ENCODE measurements at regions not wholly inside any gene's neighbourhood (a gene's known extent, or its start where the extent isn't known, plus 50 kb on each side); places are given as distances from the start of the nearest gene placed in this dataset.

GRCh38 chr2:18503376-18504228 lies 56.9 kb downstream of the RDH14 start:
- H3K27ac Mint-ChIP-seq: no peak overlapping the region
- peaks cover 2% of the 10 kb centered on the region for H3K4me1 Mint-ChIP-seq
- DNase-seq (no peak), ATAC-seq (no peak)
- H3K36me3 Mint-ChIP-seq: no peaks in the 10 kb centered on the region
- no peaks in the 10 kb centered on the region for H3K9me3 Mint-ChIP-seq (ENCODE audit: low read depth)
- CTCF ChIA-PET: no interaction called here
- H3K4me3 Mint-ChIP-seq: no peak overlapping the region
- peaks cover 38% of the 10 kb centered on the region for H3K27me3 Mint-ChIP-seq

- Mint-ChIP-seq H3K27ac (no peak overlapping the region), H3K36me3 (no peaks in the 10 kb centered on the region), H3K4me3 (no peak overlapping the region), H3K4me1 (peaks cover 2% of the 10 kb centered on the region), H3K9me3 (ENCODE audit: low read depth) (no peaks in the 10 kb centered on the region), H3K27me3 (peaks cover 38% of the 10 kb centered on the region)
- CTCF ChIA-PET: no interaction called here
- ATAC-seq (no peak), DNase-seq (no peak)
Measured at GRCh38 chr2:18502142-18502541, 58.3 kb downstream of the RDH14 start.

DNA sequence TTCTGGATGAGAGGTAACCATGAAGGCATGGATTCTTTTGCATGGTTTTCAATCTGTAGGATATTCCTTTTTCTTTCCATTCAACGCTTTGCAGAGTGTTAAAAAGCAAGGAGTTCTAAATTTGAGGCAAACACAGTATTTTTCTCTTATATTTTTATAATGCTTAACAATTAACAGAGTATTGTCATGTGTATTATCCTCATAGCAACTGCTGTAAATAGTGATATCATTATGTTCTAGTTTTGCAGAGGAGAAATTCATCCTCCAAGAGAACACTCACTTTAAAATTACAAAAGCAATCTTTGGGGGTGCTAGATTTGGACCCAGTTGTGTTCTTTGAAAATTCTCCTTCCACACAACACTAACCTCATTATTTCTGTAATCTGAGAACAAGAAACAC lies 58.7 kb downstream of the RDH14 start:
- H3K27ac Mint-ChIP-seq: no peak overlapping the region
- H3K9me3 Mint-ChIP-seq (ENCODE audit: low read depth): no peaks in the 10 kb centered on the region
- ATAC-seq (no peak), DNase-seq (no peak)
- H3K27me3 Mint-ChIP-seq: peaks cover 43% of the 10 kb centered on the region
- CTCF ChIA-PET: no interaction called here
- H3K4me3 Mint-ChIP-seq: no peak overlapping the region
- H3K36me3 Mint-ChIP-seq: no peaks in the 10 kb centered on the region
- peaks cover 2% of the 10 kb centered on the region for H3K4me1 Mint-ChIP-seq

- H3K4me1 Mint-ChIP-seq: peaks cover 2% of the 10 kb centered on the region
- CTCF ChIA-PET: no interaction called here
- no peak overlapping the region for H3K27ac Mint-ChIP-seq
- ATAC-seq: no peak
- no peaks in the 10 kb centered on the region for H3K9me3 Mint-ChIP-seq (ENCODE audit: low read depth)
- no peak overlapping the region for H3K4me3 Mint-ChIP-seq
- no peak for DNase-seq
- no peaks in the 10 kb centered on the region for H3K36me3 Mint-ChIP-seq
- H3K27me3 Mint-ChIP-seq: peaks cover 46% of the 10 kb centered on the region
Measured at GRCh38 chr2:18501156-18501555, 59.3 kb downstream of the RDH14 start.

DNA sequence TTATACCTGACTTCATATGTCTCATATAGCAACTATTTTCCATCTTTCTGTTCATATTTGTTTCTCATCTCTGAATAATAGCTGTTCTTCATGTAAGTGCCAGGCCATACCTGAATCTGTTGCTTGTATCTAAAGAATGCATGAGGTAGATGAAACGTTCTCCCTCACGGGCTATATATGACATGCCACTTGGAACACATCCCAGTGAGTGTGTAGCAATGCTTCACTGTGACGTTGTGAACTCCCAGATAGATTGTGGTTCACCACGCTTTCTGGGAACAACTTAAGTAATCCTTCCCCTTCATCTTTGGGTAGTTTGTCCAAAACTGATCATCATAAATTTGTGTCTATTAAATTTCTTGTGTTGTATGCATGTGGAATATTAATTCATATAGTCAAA lies 60.1 kb downstream of the RDH14 start:
- H3K27ac Mint-ChIP-seq: no peak overlapping the region
- no peaks in the 10 kb centered on the region for H3K36me3 Mint-ChIP-seq
- ATAC-seq: no peak
- no peak overlapping the region for H3K4me3 Mint-ChIP-seq
- CTCF ChIA-PET: interaction anchor here (1.5 kb wide), 1 partner anchor 30 kb away, joined by 3 read pairs; no protein-coding TSS in a partner anchor
- no peaks in the 10 kb centered on the region for H3K9me3 Mint-ChIP-seq (ENCODE audit: low read depth)
- H3K27me3 Mint-ChIP-seq: peaks cover 38% of the 10 kb centered on the region
- DNase-seq: no peak
- H3K4me1 Mint-ChIP-seq: peaks cover 2% of the 10 kb centered on the region

GRCh38 chr2:18498531-18498930 lies 61.9 kb downstream of the RDH14 start:
- CTCF ChIA-PET: interaction anchor here (1.3 kb wide), 1 partner anchor 22 kb away, joined by 5 read pairs; no protein-coding TSS in a partner anchor
- DNase-seq: no peak
- Mint-ChIP-seq H3K27me3 (peaks cover 45% of the 10 kb centered on the region), H3K36me3 (no peaks in the 10 kb centered on the region), H3K27ac (no peak overlapping the region), H3K4me3 (no peak overlapping the region), H3K9me3 (ENCODE audit: low read depth) (no peaks in the 10 kb centered on the region), H3K4me1 (peaks cover 2% of the 10 kb centered on the region)
- ATAC-seq: no peak

- Mint-ChIP-seq H3K4me3 (no peak overlapping the region), H3K4me1 (peaks cover 2% of the 10 kb centered on the region), H3K27me3 (peaks cover 50% of the 10 kb centered on the region), H3K9me3 (ENCODE audit: low read depth) (no peaks in the 10 kb centered on the region), H3K36me3 (no peaks in the 10 kb centered on the region), H3K27ac (no peak overlapping the region)
- CTCF ChIA-PET: no interaction called here
- no peak for ATAC-seq
- no peak for DNase-seq
Measured at GRCh38 chr2:18496516-18496915, 63.9 kb downstream of the RDH14 start.

GRCh38 chr2:18495058-18495457 lies 65.4 kb downstream of the RDH14 start:
- Mint-ChIP-seq H3K9me3 (ENCODE audit: low read depth) (no peaks in the 10 kb centered on the region), H3K4me3 (no peak overlapping the region), H3K36me3 (no peaks in the 10 kb centered on the region), H3K27me3 (peaks cover 46% of the 10 kb centered on the region), H3K4me1 (no peaks in the 10 kb centered on the region), H3K27ac (no peak overlapping the region)
- ATAC-seq (no peak), DNase-seq (no peak)
- CTCF ChIA-PET: no interaction called here

- Mint-ChIP-seq H3K4me1 (no peaks in the 10 kb centered on the region), H3K4me3 (no peak overlapping the region), H3K36me3 (no peaks in the 10 kb centered on the region), H3K27me3 (peaks cover 36% of the 10 kb centered on the region), H3K9me3 (ENCODE audit: low read depth) (no peaks in the 10 kb centered on the region), H3K27ac (no peak overlapping the region)
- CTCF ChIA-PET: no interaction called here
- DNase-seq (no peak), ATAC-seq (no peak)
Measured at GRCh38 chr2:18492721-18493120, 67.7 kb downstream of the RDH14 start.

GRCh38 chr2:18491577-18491976 lies 68.9 kb downstream of the RDH14 start:
- Mint-ChIP-seq H3K4me1 (no peaks in the 10 kb centered on the region), H3K4me3 (no peak overlapping the region)
- CTCF ChIA-PET: no interaction called here

GRCh38 chr2:18490901-18491300 lies 69.6 kb downstream of the RDH14 start:
- H3K27me3 Mint-ChIP-seq: peaks cover 27% of the 10 kb centered on the region
- no peak overlapping the region for H3K4me3 Mint-ChIP-seq
- CTCF ChIA-PET: no interaction called here
- H3K9me3 Mint-ChIP-seq (ENCODE audit: low read depth): no peaks in the 10 kb centered on the region
- DNase-seq: no peak
- no peaks in the 10 kb centered on the region for H3K36me3 Mint-ChIP-seq
- no peak for ATAC-seq
- H3K4me1 Mint-ChIP-seq: no peaks in the 10 kb centered on the region
- no peak overlapping the region for H3K27ac Mint-ChIP-seq

More at GRCh38 chr2:18491577-18491976, 68.9 kb downstream of the RDH14 start:
- Mint-ChIP-seq H3K9me3 (ENCODE audit: low read depth) (no peaks in the 10 kb centered on the region), H3K27ac (no peak overlapping the region), H3K27me3 (peaks cover 30% of the 10 kb centered on the region), H3K36me3 (no peaks in the 10 kb centered on the region)
- no peak for DNase-seq
- no peak for ATAC-seq

DNA sequence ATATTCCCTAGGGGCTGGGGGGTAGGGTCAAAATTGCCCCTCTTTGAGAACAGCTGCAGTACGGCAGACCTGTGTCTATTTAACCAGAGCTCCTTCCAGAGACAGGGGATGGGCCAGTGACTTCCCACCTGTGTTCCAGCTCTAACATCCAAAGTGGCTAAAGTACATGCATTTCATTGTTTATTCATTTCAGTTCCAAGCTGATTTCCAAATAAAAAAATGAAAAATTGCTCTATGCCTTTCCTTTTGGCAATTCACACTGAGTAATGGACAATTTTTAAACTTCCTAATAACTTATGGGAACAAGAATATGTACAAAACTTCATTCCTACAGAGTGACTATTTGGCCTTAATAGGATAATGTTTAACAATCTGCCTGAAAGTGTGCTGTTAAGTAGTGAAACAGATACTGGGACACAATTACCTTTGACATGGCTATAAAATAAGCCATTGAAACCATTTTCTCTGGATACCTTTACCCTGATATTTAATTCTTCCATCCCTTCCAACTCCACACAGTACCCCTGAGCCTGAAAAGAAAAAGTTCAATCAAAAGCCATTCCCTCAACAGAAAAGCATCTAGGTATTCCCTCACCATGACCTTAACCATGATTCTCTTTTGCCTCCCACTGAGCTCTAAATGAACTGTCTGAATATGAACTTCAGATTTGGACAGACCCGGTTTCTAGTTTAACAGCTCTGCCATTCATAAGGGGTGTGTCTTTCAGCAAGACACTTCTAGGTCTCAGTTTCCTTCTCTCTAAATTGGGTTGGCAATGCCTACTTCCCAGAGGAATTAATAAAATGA lies 73.1 kb downstream of the RDH14 start:
- DNase-seq (no peak), ATAC-seq (no peak)
- Mint-ChIP-seq H3K9me3 (ENCODE audit: low read depth) (no peaks in the 10 kb centered on the region), H3K27ac (no peak overlapping the region), H3K27me3 (peaks cover 8% of the 10 kb centered on the region), H3K4me1 (no peaks in the 10 kb centered on the region), H3K4me3 (no peak overlapping the region), H3K36me3 (no peaks in the 10 kb centered on the region)
- CTCF ChIA-PET: no interaction called here

GRCh38 chr2:18484625-18485024 lies 75.8 kb downstream of the RDH14 start:
- DNase-seq: no peak
- H3K27me3 Mint-ChIP-seq: peaks cover 2% of the 10 kb centered on the region
- CTCF ChIA-PET: no interaction called here
- no peak overlapping the region for H3K4me3 Mint-ChIP-seq
- no peak overlapping the region for H3K27ac Mint-ChIP-seq
- ATAC-seq: no peak
- H3K4me1 Mint-ChIP-seq: no peaks in the 10 kb centered on the region
- H3K36me3 Mint-ChIP-seq: no peaks in the 10 kb centered on the region
- no peaks in the 10 kb centered on the region for H3K9me3 Mint-ChIP-seq (ENCODE audit: low read depth)

DNA sequence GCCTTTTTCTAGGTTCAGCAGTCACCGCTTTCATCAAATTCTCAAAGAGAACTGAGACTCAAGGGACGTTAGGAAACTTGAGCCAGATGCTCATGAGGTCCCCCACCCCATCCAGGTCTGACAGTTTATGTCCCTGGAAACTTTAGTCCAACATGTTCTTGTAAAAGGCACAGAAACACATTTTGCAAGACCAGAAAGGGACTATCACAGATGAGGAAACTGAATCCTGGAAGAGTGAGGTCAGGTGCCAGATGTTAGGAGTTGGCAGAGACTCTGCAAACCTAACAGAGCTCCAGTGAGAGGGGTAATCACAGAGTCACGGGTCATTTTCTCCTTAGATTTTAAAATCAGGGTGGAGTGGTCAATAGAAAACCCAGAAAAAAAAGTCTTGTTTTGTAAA lies 76.6 kb downstream of the RDH14 start:
- Mint-ChIP-seq H3K9me3 (ENCODE audit: low read depth) (no peaks in the 10 kb centered on the region), H3K27ac (no peak overlapping the region), H3K4me3 (no peak overlapping the region), H3K4me1 (no peaks in the 10 kb centered on the region), H3K27me3 (peaks cover 2% of the 10 kb centered on the region), H3K36me3 (no peaks in the 10 kb centered on the region)
- DNase-seq (no peak), ATAC-seq (no peak)
- CTCF ChIA-PET: no interaction called here

Data from activated CD8-positive, alpha-beta memory T cell treated with anti-CD3 and anti-CD28 coated beads, Interleukin-2, amount 10 ng/mL, durations not matched to agents 7 days and 5 days (primary cell).